ENCODE measurements at regions not wholly inside any gene's neighbourhood (a gene's known extent, or its start where the extent isn't known, plus 50 kb on each side); places are given as distances from the start of the nearest gene placed in this dataset.

DNA sequence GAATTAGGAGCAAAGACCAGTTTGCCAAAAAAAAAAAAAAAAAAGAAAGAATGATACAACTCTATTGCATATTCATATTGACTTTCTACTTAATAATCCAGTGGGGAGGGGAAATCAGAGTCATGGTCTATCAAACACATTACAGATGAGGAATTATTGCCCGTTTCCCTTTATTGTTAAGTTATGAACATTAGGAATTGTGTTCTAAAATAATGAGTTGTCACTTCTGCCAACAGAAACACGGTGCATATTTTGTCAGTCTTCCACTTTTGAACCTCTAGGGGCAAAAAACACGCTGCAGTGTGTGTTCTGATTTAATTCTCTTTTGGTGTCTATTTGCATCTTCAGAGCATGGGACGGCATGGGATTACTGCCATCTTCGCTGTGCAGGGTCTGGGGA is 115.7 kb upstream of the RHOBTB1 start:
- no peak for DNase-seq (ENCODE audit: low spot score)
- Histone ChIP-seq H3K27ac (ENCODE audit: low read depth in 1 of 2, low read length in 2 of 2) (no peak overlapping the region), H3K4me1 (ENCODE audit: control insufficient read depth in 4 of 4, insufficient read depth in 4 of 4, low read length in 3 of 4) (peaks cover 0 to 6% (median 2%) of the 10 kb centered on the region in 4 donors), H3K9ac (ENCODE audit: low read depth in 1 of 2, low read length in 2 of 2) (no peak overlapping the region), H3K4me3 (ENCODE audit: low read depth in 1 of 3, low read length in 3 of 3) (no peak overlapping the region), H3K9me3 (ENCODE audit: control insufficient read depth in 4 of 4, low read length in 3 of 4) (no peaks in the 10 kb centered on the region), H3K36me3 (ENCODE audit: control insufficient read depth in 4 of 4, insufficient read depth in 3 of 4, low read depth in 1 of 4, low read length in 3 of 4) (no peaks in the 10 kb centered on the region), H3K27me3 (ENCODE audit: control insufficient read depth in 4 of 4, insufficient read depth in 4 of 4, low read length in 3 of 4) (no peaks in the 10 kb centered on the region)
- 92% methylated on average over 5 of the region's 5 CpGs for WGBS
- no peak for TF ChIP-seq FOXA1 (IDR thresholded peaks at IDR 0.05)
- TF ChIP-seq RAD21 (IDR thresholded peaks at IDR 0.05), result no peak
- no peak for TF ChIP-seq HNF4G (IDR thresholded peaks at IDR 0.05)
- TF ChIP-seq, protein P1, sequence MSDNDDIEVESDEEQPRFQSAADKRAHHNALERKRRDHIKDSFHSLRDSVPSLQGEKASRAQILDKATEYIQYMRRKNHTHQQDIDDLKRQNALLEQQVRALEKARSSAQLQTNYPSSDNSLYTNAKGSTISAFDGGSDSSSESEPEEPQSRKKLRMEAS (IDR thresholded peaks at IDR 0.05), result no peak
- TF ChIP-seq RXRA (IDR thresholded peaks at IDR 0.05), result no peak
- TF ChIP-seq EGR1 (IDR thresholded peaks at IDR 0.05; ENCODE audit: low read depth in 2 of 2), result no peak
- TF ChIP-seq, protein P2, sequence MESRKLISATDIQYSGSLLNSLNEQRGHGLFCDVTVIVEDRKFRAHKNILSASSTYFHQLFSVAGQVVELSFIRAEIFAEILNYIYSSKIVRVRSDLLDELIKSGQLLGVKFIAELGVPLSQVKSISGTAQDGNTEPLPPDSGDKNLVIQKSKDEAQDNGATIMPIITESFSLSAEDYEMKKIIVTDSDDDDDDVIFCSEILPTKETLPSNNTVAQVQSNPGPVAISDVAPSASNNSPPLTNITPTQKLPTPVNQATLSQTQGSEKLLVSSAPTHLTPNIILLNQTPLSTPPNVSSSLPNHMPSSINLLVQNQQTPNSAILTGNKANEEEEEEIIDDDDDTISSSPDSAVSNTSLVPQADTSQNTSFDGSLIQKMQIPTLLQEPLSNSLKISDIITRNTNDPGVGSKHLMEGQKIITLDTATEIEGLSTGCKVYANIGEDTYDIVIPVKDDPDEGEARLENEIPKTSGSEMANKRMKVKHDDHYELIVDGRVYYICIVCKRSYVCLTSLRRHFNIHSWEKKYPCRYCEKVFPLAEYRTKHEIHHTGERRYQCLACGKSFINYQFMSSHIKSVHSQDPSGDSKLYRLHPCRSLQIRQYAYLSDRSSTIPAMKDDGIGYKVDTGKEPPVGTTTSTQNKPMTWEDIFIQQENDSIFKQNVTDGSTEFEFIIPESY (IDR thresholded peaks at IDR 0.05), result no peak
- TF ChIP-seq NR2F2 (IDR thresholded peaks at IDR 0.05), result no peak
- TF ChIP-seq, protein P3, sequence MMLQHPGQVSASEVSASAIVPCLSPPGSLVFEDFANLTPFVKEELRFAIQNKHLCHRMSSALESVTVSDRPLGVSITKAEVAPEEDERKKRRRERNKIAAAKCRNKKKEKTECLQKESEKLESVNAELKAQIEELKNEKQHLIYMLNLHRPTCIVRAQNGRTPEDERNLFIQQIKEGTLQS (IDR thresholded peaks at IDR 0.05), result no peak
- TF ChIP-seq HNF4A (conservative IDR thresholded peaks at IDR 0.05), result no peak
- no peak for TF ChIP-seq SP1 (IDR thresholded peaks at IDR 0.05)
- TF ChIP-seq TAF1 (conservative IDR thresholded peaks at IDR 0.05), result no peak
- TF ChIP-seq YY1 (IDR thresholded peaks at IDR 0.05), result no peak
- TF ChIP-seq FOXA2 (IDR thresholded peaks at IDR 0.05), result no peak
- TF ChIP-seq GABPA (IDR thresholded peaks at IDR 0.05 in 1 of 2, conservative IDR thresholded peaks at IDR 0.05 in 1 of 2), result no peak
- TF ChIP-seq JUND (IDR thresholded peaks at IDR 0.05), result no peak

DNA sequence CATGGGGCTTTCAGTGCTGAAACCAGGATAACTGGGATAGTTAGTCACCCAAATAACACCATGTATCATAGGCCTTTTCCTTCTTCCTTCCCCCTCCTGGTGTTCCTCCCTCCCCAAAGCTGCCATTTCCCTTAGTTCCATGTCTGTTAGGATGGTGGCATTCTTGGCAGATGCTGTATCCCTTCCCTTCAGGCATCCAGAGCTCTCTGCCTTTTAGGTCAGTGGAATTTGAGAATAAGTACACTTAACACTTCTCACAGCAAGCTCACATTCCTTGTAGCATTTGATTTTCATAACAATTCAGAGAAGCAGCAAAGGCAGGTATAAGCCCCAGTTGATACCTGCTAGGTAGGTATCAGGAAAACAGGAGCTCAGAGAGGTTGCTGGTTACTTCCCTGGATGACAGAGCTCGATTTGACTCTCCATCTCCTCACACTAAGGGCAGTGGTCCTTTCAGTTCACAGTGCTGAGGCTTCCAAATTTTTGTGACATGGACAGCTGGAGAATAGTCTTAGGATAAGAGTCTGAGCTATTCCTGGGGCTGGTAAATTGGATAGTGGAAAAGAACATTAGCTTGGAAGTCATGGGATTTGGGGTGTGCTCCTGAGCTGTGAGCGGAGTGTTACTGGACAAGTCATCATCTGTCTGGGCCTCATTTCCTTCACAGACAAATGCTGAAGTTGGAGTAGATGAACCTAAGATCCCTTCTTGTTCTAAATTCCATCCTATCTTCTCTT is 108.7 kb upstream of the RHOBTB1 start:
- Histone ChIP-seq H3K27ac (ENCODE audit: low read depth in 1 of 2, low read length in 2 of 2) (no peak overlapping the region), H3K4me1 (ENCODE audit: control insufficient read depth in 4 of 4, insufficient read depth in 4 of 4, low read length in 3 of 4) (no peaks in the 10 kb centered on the region), H3K27me3 (ENCODE audit: control insufficient read depth in 4 of 4, insufficient read depth in 4 of 4, low read length in 3 of 4) (no peaks in the 10 kb centered on the region), H3K36me3 (ENCODE audit: control insufficient read depth in 4 of 4, insufficient read depth in 3 of 4, low read depth in 1 of 4, low read length in 3 of 4) (no peaks in the 10 kb centered on the region), H3K4me3 (ENCODE audit: low read depth in 1 of 3, low read length in 3 of 3) (no peak overlapping the region), H3K9me3 (ENCODE audit: control insufficient read depth in 4 of 4, low read length in 3 of 4) (no peaks in the 10 kb centered on the region), H3K9ac (ENCODE audit: low read depth in 1 of 2, low read length in 2 of 2) (no peak overlapping the region)
- 83% methylated on average over 2 of the region's 2 CpGs for WGBS
- TF ChIP-seq, protein P4, sequence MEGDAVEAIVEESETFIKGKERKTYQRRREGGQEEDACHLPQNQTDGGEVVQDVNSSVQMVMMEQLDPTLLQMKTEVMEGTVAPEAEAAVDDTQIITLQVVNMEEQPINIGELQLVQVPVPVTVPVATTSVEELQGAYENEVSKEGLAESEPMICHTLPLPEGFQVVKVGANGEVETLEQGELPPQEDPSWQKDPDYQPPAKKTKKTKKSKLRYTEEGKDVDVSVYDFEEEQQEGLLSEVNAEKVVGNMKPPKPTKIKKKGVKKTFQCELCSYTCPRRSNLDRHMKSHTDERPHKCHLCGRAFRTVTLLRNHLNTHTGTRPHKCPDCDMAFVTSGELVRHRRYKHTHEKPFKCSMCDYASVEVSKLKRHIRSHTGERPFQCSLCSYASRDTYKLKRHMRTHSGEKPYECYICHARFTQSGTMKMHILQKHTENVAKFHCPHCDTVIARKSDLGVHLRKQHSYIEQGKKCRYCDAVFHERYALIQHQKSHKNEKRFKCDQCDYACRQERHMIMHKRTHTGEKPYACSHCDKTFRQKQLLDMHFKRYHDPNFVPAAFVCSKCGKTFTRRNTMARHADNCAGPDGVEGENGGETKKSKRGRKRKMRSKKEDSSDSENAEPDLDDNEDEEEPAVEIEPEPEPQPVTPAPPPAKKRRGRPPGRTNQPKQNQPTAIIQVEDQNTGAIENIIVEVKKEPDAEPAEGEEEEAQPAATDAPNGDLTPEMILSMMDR (IDR thresholded peaks at IDR 0.05; ENCODE audit: low read depth, low read length, missing input control), result no peak
- TF ChIP-seq RAD21 (IDR thresholded peaks at IDR 0.05) (no peak), HNF4A (conservative IDR thresholded peaks at IDR 0.05) (no peak)
- no peak for DNase-seq (ENCODE audit: low spot score)

All from liver (tissue), 8 donors.